ENCODE measurements at regions not wholly inside any gene's neighbourhood (a gene's known extent, or its start where the extent isn't known, plus 50 kb on each side); places are given as distances from the start of the nearest gene placed in this dataset.

GRCh38 chr10:78296785-78297184, 263.1 kb downstream of the RPS24 start:
- no peak for TF ChIP-seq POLR2A (IDR thresholded peaks at IDR 0.05; ENCODE audit: low read depth, low read length)
- DNase-seq (ENCODE audit: insufficient read length, low spot score) = no peak
- no peak for FAIRE-seq

- no peak for DNase-seq (ENCODE audit: insufficient read length, low spot score)
- FAIRE-seq = no peak
- no peak for TF ChIP-seq POLR2A (IDR thresholded peaks at IDR 0.05; ENCODE audit: low read depth, low read length)
Observed at GRCh38 chr10:78297997-78298396, 264.3 kb downstream of the RPS24 start.

GRCh38 chr10:78298835-78299234, 265.2 kb downstream of the RPS24 start:
- no peak for FAIRE-seq
- DNase-seq (ENCODE audit: insufficient read length, low spot score) = no peak
- no peak for TF ChIP-seq POLR2A (IDR thresholded peaks at IDR 0.05; ENCODE audit: low read depth, low read length)

- TF ChIP-seq POLR2A (IDR thresholded peaks at IDR 0.05; ENCODE audit: low read depth, low read length) = no peak
- FAIRE-seq = no peak
- no peak for DNase-seq (ENCODE audit: insufficient read length, low spot score)
Observed at GRCh38 chr10:78299851-78300468, 266.3 kb downstream of the RPS24 start.

- no peak for FAIRE-seq
- TF ChIP-seq POLR2A (IDR thresholded peaks at IDR 0.05; ENCODE audit: low read depth, low read length) = no peak
- no peak for DNase-seq (ENCODE audit: insufficient read length, low spot score)
Observed at GRCh38 chr10:78300526-78300925, 266.9 kb downstream of the RPS24 start.

- no peak for TF ChIP-seq POLR2A (IDR thresholded peaks at IDR 0.05; ENCODE audit: low read depth, low read length)
- DNase-seq (ENCODE audit: insufficient read length, low spot score) (no peak), FAIRE-seq (no peak)
Observed at GRCh38 chr10:78301481-78301880, 267.8 kb downstream of the RPS24 start.

- DNase-seq (ENCODE audit: insufficient read length, low spot score) (no peak), FAIRE-seq (no peak)
- no peak for TF ChIP-seq POLR2A (IDR thresholded peaks at IDR 0.05; ENCODE audit: low read depth, low read length)
Observed at GRCh38 chr10:78301891-78302738, 268.5 kb downstream of the RPS24 start.

GRCh38 chr10:78302739-78302988, 269.0 kb downstream of the RPS24 start:
- DNase-seq (ENCODE audit: insufficient read length, low spot score) (no peak), FAIRE-seq (no peak)
- TF ChIP-seq POLR2A (IDR thresholded peaks at IDR 0.05; ENCODE audit: low read depth, low read length) = no peak

- TF ChIP-seq POLR2A (IDR thresholded peaks at IDR 0.05; ENCODE audit: low read depth, low read length) = peak; percentile 48
- FAIRE-seq (no peak), DNase-seq (ENCODE audit: insufficient read length, low spot score) (peak; percentile 99)
Observed at GRCh38 chr10:78302989-78303854, 269.6 kb downstream of the RPS24 start.

GRCh38 chr10:78304091-78305045, 270.7 kb downstream of the RPS24 start:
- FAIRE-seq (no peak), DNase-seq (ENCODE audit: insufficient read length, low spot score) (no peak)
- no peak for TF ChIP-seq POLR2A (IDR thresholded peaks at IDR 0.05; ENCODE audit: low read depth, low read length)

- no peak for TF ChIP-seq POLR2A (IDR thresholded peaks at IDR 0.05; ENCODE audit: low read depth, low read length)
- FAIRE-seq (no peak), DNase-seq (ENCODE audit: insufficient read length, low spot score) (no peak)
Observed at GRCh38 chr10:78305311-78305710, 271.6 kb downstream of the RPS24 start.

- FAIRE-seq = no peak
- DNase-seq (ENCODE audit: insufficient read length, low spot score) = no peak
- TF ChIP-seq POLR2A (IDR thresholded peaks at IDR 0.05; ENCODE audit: low read depth, low read length) = no peak
Observed at GRCh38 chr10:78306358-78306757, 272.7 kb downstream of the RPS24 start.

GRCh38 chr10:78307576-78307975, 273.9 kb downstream of the RPS24 start:
- FAIRE-seq (no peak), DNase-seq (ENCODE audit: insufficient read length, low spot score) (no peak)
- TF ChIP-seq POLR2A (IDR thresholded peaks at IDR 0.05; ENCODE audit: low read depth, low read length) = no peak

All from H54 (cell line).